CD4-positive, alpha-beta T cell (primary cell): ENCODE measurements at regions not wholly inside any gene's neighbourhood (a gene's known extent, or its start where the extent isn't known, plus 50 kb on each side); places are given as distances from the start of the nearest gene placed in this dataset.

ENCODE experiments used
- ATAC-seq: fragments of 200-7000 bp; cut with Tn5 transposase; one replicate; pipeline ENCODE4 v1.10.0; 2022; ENCODE audit warnings: mild to moderate bottlenecking; ENCODE audit not compliant: poor library complexity
- CTCF ChIA-PET: fragments of 350-600 bp; sonication (Branson Sonifier 250); formaldehyde crosslinking; loops from one replicate; lab custom pipeline; 2021; ENCODE audit warnings: antibody characterized with exemption, inconsistent platforms; lab: Charles Lee
- POLR2A ChIA-PET: fragments of 350-600 bp; sonication (Branson Sonifier 250); formaldehyde crosslinking; loops from one replicate; lab custom pipeline; 2021; ENCODE audit warnings: antibody characterized with exemption, inconsistent platforms; lab: Charles Lee
- DNase-seq, 14 experiments: peaks; one replicate each; pipeline ENCODE4 v3.0.0-alpha.2; 2013 to 2020; ENCODE audit warnings: mixed read lengths in 2 of 14
- H3K27ac ChIP-seq, 2 donors: one replicate each; pipeline versions ENCODE4 v1.5.1 to v1.7.0; 2013; ENCODE audit warnings: low read length in 2 of 2, low read depth in 1 of 2, mild to moderate bottlenecking in 1 of 2
- H3K27me3 ChIP-seq, 2 experiments: 1 replicate in 1 of 2; 2 replicates in 1 of 2; pipeline versions ENCODE4 v1.6.1 to v1.7.0; 2013; ENCODE audit warnings: low read length in 2 of 2, control low read depth in 1 of 2, mild to moderate bottlenecking in 1 of 2, moderate library complexity in 1 of 2; ENCODE audit not compliant: insufficient read depth in 2 of 2, control insufficient read depth in 1 of 2
- H3K36me3 ChIP-seq: one replicate; pipeline ENCODE4 v1.6.1; 2013; ENCODE audit warnings: low read length, control low read depth; ENCODE audit not compliant: insufficient read depth
- H3K4me1 ChIP-seq: one replicate; pipeline ENCODE4 v1.6.1; 2013; ENCODE audit warnings: low read length, control low read depth; ENCODE audit not compliant: insufficient read depth
- H3K4me3 ChIP-seq: one replicate; pipeline ENCODE4 v1.5.1; 2013; ENCODE audit warnings: mild to moderate bottlenecking, low read length, moderate library complexity
- H3K9me3 ChIP-seq, 2 experiments: 1 replicate in 1 of 2; 2 replicates in 1 of 2; pipeline versions ENCODE4 v1.6.1 to v1.7.0; 2013; ENCODE audit warnings: low read length in 2 of 2, mild to moderate bottlenecking in 2 of 2, control low read depth in 1 of 2, moderate library complexity in 1 of 2; ENCODE audit not compliant: control insufficient read depth in 1 of 2, insufficient read depth in 1 of 2
- H3K27ac Mint-ChIP-seq: one replicate; pipeline ENCODE4 v1.8.0; 2020; ENCODE audit warnings: mixed read lengths
- H3K27me3 Mint-ChIP-seq: one replicate; pipeline ENCODE4 v1.8.0; 2021; ENCODE audit warnings: mixed read lengths
- H3K36me3 Mint-ChIP-seq: one replicate; pipeline ENCODE4 v1.8.0; 2021; ENCODE audit warnings: low read depth, mixed read lengths
- H3K4me1 Mint-ChIP-seq: one replicate; pipeline ENCODE4 v1.8.0; 2021; ENCODE audit warnings: low read depth, mixed read lengths
- H3K4me3 Mint-ChIP-seq: one replicate; pipeline ENCODE4 v1.8.0; 2020; ENCODE audit warnings: mild to moderate bottlenecking, mixed read lengths
- H3K9me3 Mint-ChIP-seq: one replicate; pipeline ENCODE4 v1.8.0; 2020; ENCODE audit warnings: mixed read lengths
- CTCF ChIP-seq: fragments of 200-600 bp; IDR thresholded peaks from one replicate; pipeline ENCODE4 v1.8.0; 2022; ENCODE audit warnings: antibody characterized with exemption, mild to moderate bottlenecking
- intact Hi-C, 2 experiments: fragments of 100-400 bp; cut with DNase I in 1 of 2; cut with micrococcal nuclease in 1 of 2; formaldehyde crosslinking; loops; one replicate each; pipeline versions ENCODE4 v1.15.1 to v1.9.0; 2023 to 2025; cut with DNase I, micrococcal nuclease

- Histone ChIP-seq H3K27me3 (no peaks in the 10 kb centered on the region), H3K4me1 (no peaks in the 10 kb centered on the region), H3K27ac (no peak overlapping the region), H3K4me3 (no peak overlapping the region), H3K36me3 (no peaks in the 10 kb centered on the region), H3K9me3 (no peaks in the 10 kb centered on the region)
- Mint-ChIP-seq H3K4me1 (no peaks in the 10 kb centered on the region), H3K27me3 (peaks cover 18% of the 10 kb centered on the region), H3K4me3 (no peak overlapping the region), H3K36me3 (no peaks in the 10 kb centered on the region), H3K27ac (no peak overlapping the region), H3K9me3 (no peaks in the 10 kb centered on the region)
- ATAC-seq: no peak
- POLR2A ChIA-PET: no interaction called here
- TF ChIP-seq CTCF: no peak
- CTCF ChIA-PET: no interaction called here
- no peak for DNase-seq
- intact Hi-C loops: no loop called here
These were observed 86.5 kb upstream of the KAZN start for GRCh38 chr1:14511796-14512585.

- Histone ChIP-seq H3K4me1 (no peaks in the 10 kb centered on the region), H3K27me3 (no peaks in the 10 kb centered on the region), H3K9me3 (no peaks in the 10 kb centered on the region), H3K36me3 (no peaks in the 10 kb centered on the region), H3K27ac (no peak overlapping the region), H3K4me3 (no peak overlapping the region)
- H3K36me3 Mint-ChIP-seq: no peaks in the 10 kb centered on the region
- CTCF ChIA-PET: no interaction called here
- no peak overlapping the region for H3K4me3 Mint-ChIP-seq
- no peak overlapping the region for H3K27ac Mint-ChIP-seq
- ATAC-seq (no peak), DNase-seq (no peak)
- no peak for TF ChIP-seq CTCF
- peaks cover 18% of the 10 kb centered on the region for H3K27me3 Mint-ChIP-seq
- H3K4me1 Mint-ChIP-seq: no peaks in the 10 kb centered on the region
- POLR2A ChIA-PET: no interaction called here
- no peaks in the 10 kb centered on the region for H3K9me3 Mint-ChIP-seq
- intact Hi-C loops: no loop called here
These were observed 85.4 kb upstream of the KAZN start for GRCh38 chr1:14513111-14513510.

- no peak for TF ChIP-seq CTCF
- no peak overlapping the region for H3K27ac ChIP-seq
- intact Hi-C loops: no loop called here
- ATAC-seq (no peak), DNase-seq (no peak)
- H3K9me3 ChIP-seq: no peaks in the 10 kb centered on the region
- H3K4me1 Mint-ChIP-seq: no peaks in the 10 kb centered on the region
- no peak overlapping the region for H3K4me3 ChIP-seq
- no peak overlapping the region for H3K27ac Mint-ChIP-seq
- H3K9me3 Mint-ChIP-seq: no peaks in the 10 kb centered on the region
- ChIA-PET CTCF (no interaction called here), POLR2A (no interaction called here)
- H3K4me3 Mint-ChIP-seq: no peak overlapping the region
- H3K27me3 Mint-ChIP-seq: peaks cover 19% of the 10 kb centered on the region
- H3K36me3 Mint-ChIP-seq: no peaks in the 10 kb centered on the region
- H3K36me3 ChIP-seq: no peaks in the 10 kb centered on the region
- H3K27me3 ChIP-seq: no peaks in the 10 kb centered on the region
- no peaks in the 10 kb centered on the region for H3K4me1 ChIP-seq
These were observed 83.7 kb upstream of the KAZN start for GRCh38 chr1:14514739-14515138.
